Panc1 (cell line): ENCODE measurements at regions not wholly inside any gene's neighbourhood (a gene's known extent, or its start where the extent isn't known, plus 50 kb on each side); places are given as distances from the start of the nearest gene placed in this dataset.
"Not testable (repeated sequence)": the region's sequence is repeated elsewhere in the genome, so short reads cannot be mapped to it uniquely, and the experiment has no call there.

Source experiments
- CTCF ChIP-seq: fragments of 450-650 bp; IDR thresholded peaks from 2 replicates; pipeline ENCODE4 v1.5.1; 2017; ENCODE audit warnings: mild to moderate bottlenecking
- POLR2AphosphoS5 ChIP-seq: IDR thresholded peaks from 2 replicates; pipeline ENCODE4 v1.6.1; 2012; ENCODE audit warnings: mild to moderate bottlenecking, low read depth, low read length, moderate library complexity
- REST ChIP-seq, 2 experiments: IDR thresholded peaks; 2 replicates each; pipeline ENCODE4 v1.6.1; 2011 to 2012; ENCODE audit warnings: low read depth in 2 of 2, control low read depth in 1 of 2, low read length in 1 of 2, mild to moderate bottlenecking in 1 of 2, moderate library complexity in 1 of 2; ENCODE audit not compliant: insufficient read depth in 1 of 2
- SIN3A ChIP-seq: IDR thresholded peaks from 2 replicates; pipeline ENCODE4 v1.6.1; 2012; ENCODE audit warnings: low read depth, mild to moderate bottlenecking, low read length, moderate library complexity, borderline replicate concordance; ENCODE audit not compliant: insufficient read depth

GRCh38 chr16:15234702-15235101, 140.6 kb upstream of the RRN3 start:
- not testable (repeated sequence) for TF ChIP-seq REST (IDR thresholded peaks at IDR 0.05; ENCODE audit: insufficient read depth in 1 of 2, low read depth in 2 of 2, low read length in 1 of 2); CTCF; SIN3A; POLR2AphosphoS5
